Body of pancreas (tissue), 4 donors: ENCODE measurements at regions not wholly inside any gene's neighbourhood (a gene's known extent, or its start where the extent isn't known, plus 50 kb on each side); places are given as distances from the start of the nearest gene placed in this dataset.

Experiments used
- ATAC-seq: fragments of 150-250 bp; one replicate; pipeline ENCODE4 v1.9.1; 2016
- DNase-seq, 4 donors: peaks; one replicate each; pipeline ENCODE4 v3.0.0-alpha.2; 2019
- H3K27ac ChIP-seq, 4 donors: fragments of 200-600 bp; sonication (generic); 1 replicate in 3 of 4; 2 replicates in 1 of 4; pipeline versions ENCODE4 v1.5.1 to v1.6.1; 2016 to 2019; ENCODE audit warnings: mild to moderate bottlenecking in 1 of 4, mixed read lengths in 1 of 4, moderate library complexity in 1 of 4
- H3K27me3 ChIP-seq, 2 donors: fragments of 200-600 bp; sonication (generic); one replicate each; pipeline ENCODE4 v1.6.0; 2016; ENCODE audit warnings: mild to moderate bottlenecking in 1 of 2
- H3K36me3 ChIP-seq, 2 donors: fragments of 200-600 bp; sonication (generic); replicated peaks in 1 of 2; 2 replicates each; pipeline ENCODE4 v1.5.1; 2016; ENCODE audit warnings: low read depth in 2 of 2; ENCODE audit not compliant: insufficient read depth in 1 of 2
- H3K4me1 ChIP-seq: fragments of 200-600 bp; sonication (generic); one replicate; pipeline ENCODE4 v1.6.0; 2016
- H3K4me3 ChIP-seq, 2 donors: fragments of 200-600 bp; sonication (generic); 1 replicate in 1 of 2; 2 replicates in 1 of 2; pipeline ENCODE4 v1.5.1; 2016 to 2019
- H3K9me3 ChIP-seq, 3 donors: fragments of 200-600 bp; sonication (generic); 1 replicate in 2 of 3; 2 replicates in 1 of 3; pipeline ENCODE4 v1.5.1; 2016
- CTCF ChIP-seq, 7 experiments: fragments of 450-650 bp in 4 of 7; fragments of 200-600 bp in 3 of 7; sonication (generic) in 3 of 7; IDR thresholded peaks; one replicate each; pipeline ENCODE4 v1.5.1; 2016 to 2019; ENCODE audit warnings: antibody characterized with exemption in 7 of 7
- POLR2A ChIP-seq, 3 donors: fragments of 450-650 bp; IDR thresholded peaks; one replicate each; pipeline ENCODE4 v1.6.1; 2016; ENCODE audit warnings: antibody characterized with exemption in 3 of 3, mild to moderate bottlenecking in 2 of 3
- WGBS, 2 donors: methylation state at CpG; one replicate each; pipeline ENCODE4 v1.1.5; 2017; 5-methylcytosine and 5-hydroxymethylcytosine counted together
- intact Hi-C: fragments of 100-400 bp; cut with DNase I; formaldehyde crosslinking; loops from one replicate; pipeline ENCODE4 v1.15.1; 2023

- no peak overlapping the region for H3K4me3 ChIP-seq
- no peak overlapping the region for H3K27ac ChIP-seq
- WGBS, 2 donors, result 57 to 76% methylated on average over 3 of the region's 3 CpGs
- no peaks in the 10 kb centered on the region for H3K27me3 ChIP-seq
- H3K36me3 ChIP-seq, result no peaks in the 10 kb centered on the region
- TF ChIP-seq POLR2A (IDR thresholded peaks at IDR 0.05) (no peak), CTCF (IDR thresholded peaks at IDR 0.05) (no peak)
- H3K4me1 ChIP-seq, result no peaks in the 10 kb centered on the region
- ATAC-seq (no peak), DNase-seq (no peak)
- no peaks in the 10 kb centered on the region for H3K9me3 ChIP-seq
- intact Hi-C loops, result no loop called here
These were observed 345.0 kb downstream of the SEMA3D start for GRCh38 chr7:84841809-84842208.

- ATAC-seq (no peak), DNase-seq (no peak)
- intact Hi-C loops, result no loop called here
- TF ChIP-seq POLR2A (IDR thresholded peaks at IDR 0.05) (no peak), CTCF (IDR thresholded peaks at IDR 0.05) (no peak)
- Histone ChIP-seq H3K36me3 (no peaks in the 10 kb centered on the region), H3K27ac (no peak overlapping the region), H3K4me3 (no peak overlapping the region), H3K9me3 (no peaks in the 10 kb centered on the region), H3K27me3 (no peaks in the 10 kb centered on the region), H3K4me1 (no peaks in the 10 kb centered on the region)
- WGBS, 2 donors, result 37 to 56% methylated on average over 5 of the region's 5 CpGs
These were observed 348.0 kb downstream of the SEMA3D start for GRCh38 chr7:84838857-84839256.

GRCh38 chr7:84837405-84837804 is 349.5 kb downstream of the SEMA3D start:
- WGBS, 2 donors, result 76 to 79% methylated on average over 2 of the region's 2 CpGs
- ATAC-seq (no peak), DNase-seq (no peak)
- no peaks in the 10 kb centered on the region for H3K27me3 ChIP-seq
- H3K9me3 ChIP-seq, result no peaks in the 10 kb centered on the region
- no peak overlapping the region for H3K27ac ChIP-seq
- no peaks in the 10 kb centered on the region for H3K4me1 ChIP-seq
- TF ChIP-seq CTCF (IDR thresholded peaks at IDR 0.05) (no peak), POLR2A (IDR thresholded peaks at IDR 0.05) (no peak)
- intact Hi-C loops, result no loop called here
- no peak overlapping the region for H3K4me3 ChIP-seq
- H3K36me3 ChIP-seq, result no peaks in the 10 kb centered on the region

- Histone ChIP-seq H3K9me3 (no peaks in the 10 kb centered on the region), H3K4me1 (no peaks in the 10 kb centered on the region), H3K27me3 (no peaks in the 10 kb centered on the region), H3K4me3 (no peak overlapping the region), H3K36me3 (no peaks in the 10 kb centered on the region), H3K27ac (no peak overlapping the region)
- no peak for TF ChIP-seq CTCF (IDR thresholded peaks at IDR 0.05)
- TF ChIP-seq POLR2A (IDR thresholded peaks at IDR 0.05), result no peak
- intact Hi-C loops, result no loop called here
- DNase-seq, result no peak
- no peak for ATAC-seq
These were observed 357.1 kb downstream of the SEMA3D start for GRCh38 chr7:84829719-84830118.

GRCh38 chr7:84824057-84824651 is 362.7 kb downstream of the SEMA3D start:
- no peak overlapping the region for H3K4me3 ChIP-seq
- TF ChIP-seq POLR2A (IDR thresholded peaks at IDR 0.05) (no peak), CTCF (IDR thresholded peaks at IDR 0.05) (no peak)
- H3K9me3 ChIP-seq, result no peaks in the 10 kb centered on the region
- intact Hi-C loops, result no loop called here
- H3K27ac ChIP-seq, result no peak overlapping the region
- H3K36me3 ChIP-seq, result no peaks in the 10 kb centered on the region
- H3K27me3 ChIP-seq, result no peaks in the 10 kb centered on the region
- ATAC-seq (no peak), DNase-seq (no peak)
- no peaks in the 10 kb centered on the region for H3K4me1 ChIP-seq
- WGBS, 2 donors, result 59 to 68% methylated on average over 3 of the region's 3 CpGs
